Vagina (tissue), 2 donors: ENCODE measurements at regions not wholly inside any gene's neighbourhood (a gene's known extent, or its start where the extent isn't known, plus 50 kb on each side); places are given as distances from the start of the nearest gene placed in this dataset.

Experiments used
- CTCF ChIP-seq, 3 experiments: fragments of 450-650 bp in 2 of 3; fragments of 200-600 bp in 1 of 3; sonication (generic) in 1 of 3; IDR thresholded peaks; one replicate each; pipeline ENCODE4 v1.5.1; 2017 to 2019; ENCODE audit warnings: antibody characterized with exemption in 3 of 3, mild to moderate bottlenecking in 2 of 3, moderate library complexity in 2 of 3
- POLR2A ChIP-seq, 2 donors: fragments of 450-650 bp; IDR thresholded peaks; one replicate each; pipeline ENCODE4 v1.6.1; 2017; ENCODE audit warnings: antibody characterized with exemption in 2 of 2, mild to moderate bottlenecking in 2 of 2, moderate library complexity in 2 of 2

GRCh38 chr2:41966431-41966893 is 81.4 kb upstream of the PKDCC start:
- TF ChIP-seq CTCF (IDR thresholded peaks at IDR 0.05) = no peak
- TF ChIP-seq POLR2A (IDR thresholded peaks at IDR 0.05) = no peak
